Neural cell (in vitro differentiated cells): ENCODE measurements at regions not wholly inside any gene's neighbourhood (a gene's known extent, or its start where the extent isn't known, plus 50 kb on each side); places are given as distances from the start of the nearest gene placed in this dataset.

ENCODE experiments used
- H2AFZ ChIP-seq: fragments of 200-600, 300-800 bp; sonication (generic), shearing (Covaris generic); 2 replicates; pipeline ENCODE4 v1.6.0; 2014; ENCODE audit warnings: low read depth, mild to moderate bottlenecking, antibody characterized with exemption, low read length, moderate library complexity
- H3F3A ChIP-seq: fragments of 200-600 bp; shearing (Covaris generic); 2 replicates; pipeline ENCODE4 v1.6.1; 2016; ENCODE audit warnings: mild to moderate bottlenecking, moderate library complexity, mixed read lengths, antibody characterized with exemption, low read length; ENCODE audit not compliant: insufficient read depth, poor library complexity, severe bottlenecking
- H3K27ac ChIP-seq: fragments of 200-600, 300-800 bp; sonication (generic), shearing (Covaris generic); 2 replicates; pipeline ENCODE4 v1.5.1; 2014; ENCODE audit warnings: mild to moderate bottlenecking, low read length, moderate library complexity
- H3K27me3 ChIP-seq: fragments of 300-800, 200-600 bp; sonication (generic), shearing (Covaris generic); 2 replicates; pipeline ENCODE4 v1.6.0; 2014; ENCODE audit warnings: mild to moderate bottlenecking, low read depth, low read length, moderate library complexity; ENCODE audit not compliant: insufficient read depth
- H3K36me3 ChIP-seq: fragments of 300-800, 200-600 bp; sonication (generic), shearing (Covaris generic); 2 replicates; pipeline ENCODE4 v1.5.1; 2014; ENCODE audit warnings: mild to moderate bottlenecking, antibody characterized with exemption, low read length, moderate library complexity; ENCODE audit not compliant: insufficient read depth
- H3K4me2 ChIP-seq: fragments of 300-800, 200-600 bp; sonication (generic), shearing (Covaris generic); 2 replicates; pipeline ENCODE4 v1.6.0; 2014; ENCODE audit warnings: mild to moderate bottlenecking, low read length
- H3K4me3 ChIP-seq: fragments of 300-800, 200-600 bp; sonication (generic), shearing (Covaris generic); 2 replicates; pipeline ENCODE4 v1.5.1; 2014; ENCODE audit warnings: mild to moderate bottlenecking, low read length, moderate library complexity
- H3K79me2 ChIP-seq: fragments of 200-600 bp; shearing (Covaris generic); replicated peaks from 2 replicates; pipeline ENCODE4 v1.6.0; 2014; ENCODE audit warnings: mild to moderate bottlenecking, low read length, moderate library complexity; ENCODE audit not compliant: insufficient read depth
- H3K9ac ChIP-seq: fragments of 300-800, 200-600 bp; sonication (generic), shearing (Covaris generic); 2 replicates; pipeline ENCODE4 v1.6.1; 2016; ENCODE audit warnings: mild to moderate bottlenecking, low read length, mixed read lengths
- H3K9me2 ChIP-seq: fragments of 200-600 bp; shearing (Covaris generic); 2 replicates; pipeline ENCODE4 v1.6.1; 2016; ENCODE audit warnings: mild to moderate bottlenecking, low read length, mixed read lengths; ENCODE audit not compliant: insufficient read depth
- H3K9me3 ChIP-seq: fragments of 200-600, 300-800 bp; sonication (generic), shearing (Covaris generic); 2 replicates; pipeline ENCODE4 v1.6.1; 2016; ENCODE audit warnings: mild to moderate bottlenecking, mixed run types, low read length, moderate library complexity, mixed read lengths
- H4K20me1 ChIP-seq: fragments of 200-600 bp; shearing (Covaris generic); 2 replicates; pipeline ENCODE4 v1.6.1; 2016; ENCODE audit warnings: mild to moderate bottlenecking, mixed run types; ENCODE audit not compliant: insufficient read depth
- CTCF ChIP-seq: fragments of 450-650 bp; IDR thresholded peaks from 2 replicates; pipeline ENCODE4 v1.5.1; 2014; ENCODE audit warnings: antibody characterized with exemption, mild to moderate bottlenecking, moderate library complexity; ENCODE audit not compliant: poor library complexity, severe bottlenecking
- EP300 ChIP-seq: fragments of 450-650 bp; conservative IDR thresholded peaks from 2 replicates; pipeline ENCODE4 v1.6.1; 2014; ENCODE audit warnings: antibody characterized with exemption, mild to moderate bottlenecking, moderate library complexity; ENCODE audit not compliant: poor library complexity, severe bottlenecking
- EZH2 ChIP-seq: fragments of 200-600, 300-800 bp; shearing (Covaris generic), sonication (generic); IDR thresholded peaks from 2 replicates; pipeline ENCODE4 v1.6.1; 2014; ENCODE audit warnings: antibody characterized with exemption, low read length, borderline replicate concordance, mild to moderate bottlenecking; ENCODE audit not compliant: insufficient read depth, poor library complexity, severe bottlenecking
- MXI1 ChIP-seq: fragments of 450-650 bp; conservative IDR thresholded peaks from 2 replicates; pipeline ENCODE4 v1.6.1; 2014; ENCODE audit warnings: antibody characterized with exemption, mild to moderate bottlenecking; ENCODE audit not compliant: poor library complexity, severe bottlenecking
- POLR2AphosphoS5 ChIP-seq: IDR thresholded peaks from 2 replicates; pipeline ENCODE4 v1.6.1; 2012
- RAD21 ChIP-seq: fragments of 450-650 bp; conservative IDR thresholded peaks from 2 replicates; pipeline ENCODE4 v1.6.1; 2014; ENCODE audit warnings: antibody characterized with exemption, mild to moderate bottlenecking, moderate library complexity
- REST ChIP-seq: IDR thresholded peaks from 2 replicates; pipeline ENCODE4 v1.6.1; 2012; ENCODE audit warnings: borderline replicate concordance
- SMC3 ChIP-seq: fragments of 450-650 bp; conservative IDR thresholded peaks from 2 replicates; pipeline ENCODE4 v1.6.1; 2014; ENCODE audit warnings: antibody characterized with exemption, mild to moderate bottlenecking, moderate library complexity; ENCODE audit not compliant: poor library complexity
- TAF1 ChIP-seq: IDR thresholded peaks from 2 replicates; pipeline ENCODE4 v1.6.1; 2012; ENCODE audit warnings: low read depth

- no peaks in the 10 kb centered on the region for H3K79me2 ChIP-seq
- TF ChIP-seq POLR2AphosphoS5 (no peak), EP300 (no peak), EZH2 (no peak), SMC3 (no peak), TAF1 (no peak), MXI1 (no peak), CTCF (no peak), RAD21 (no peak), REST (no peak)
Observed at GRCh38 chr15:92728266-92728665, 72.7 kb upstream of the FAM174B start.

DNA sequence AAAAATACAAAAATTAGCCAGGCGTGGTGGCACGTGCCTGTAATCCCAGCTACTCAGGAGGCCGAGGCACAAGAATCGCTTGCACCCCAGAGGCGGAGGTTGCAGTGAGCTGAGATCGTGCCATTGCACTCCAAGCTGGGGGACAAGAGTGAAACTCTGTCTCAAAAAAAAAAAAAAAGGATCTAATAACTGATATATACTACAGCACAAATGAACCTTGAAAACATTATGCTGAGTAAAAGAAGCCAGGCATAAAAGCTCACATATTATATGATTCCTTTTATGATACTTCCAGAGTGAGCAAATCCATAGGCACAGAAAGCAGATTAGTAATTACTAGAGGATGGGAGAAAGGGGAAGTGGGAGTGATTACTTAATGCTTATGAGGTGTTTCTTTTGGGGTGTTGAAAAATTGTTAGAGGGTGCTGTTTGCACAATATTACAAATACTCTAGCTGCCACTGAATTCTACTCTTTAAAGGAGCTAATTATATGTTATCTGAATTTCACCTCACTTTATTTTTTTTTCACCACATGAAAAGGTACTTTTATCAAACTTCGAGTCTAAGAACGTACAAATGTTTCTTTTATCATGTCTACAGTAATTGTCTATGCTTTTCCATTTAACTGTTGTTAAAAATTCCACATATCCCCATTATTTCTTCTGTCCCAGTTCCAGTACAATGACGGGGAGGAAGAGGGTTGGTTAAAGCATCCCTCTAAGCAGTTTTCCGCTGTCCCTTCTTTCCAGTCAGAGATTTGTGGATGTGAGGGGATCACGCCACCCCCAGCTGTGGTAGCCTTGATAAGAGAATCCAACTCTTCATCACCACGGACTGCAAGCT is 77.7 kb upstream of the FAM174B start:
- H3K27ac ChIP-seq = no peak overlapping the region
- H3K9ac ChIP-seq = no peak overlapping the region
- H3K79me2 ChIP-seq = no peaks in the 10 kb centered on the region
- no peaks in the 10 kb centered on the region for H3K36me3 ChIP-seq
- TF ChIP-seq MXI1 (no peak), EZH2 (no peak), CTCF (no peak), SMC3 (no peak), RAD21 (no peak), TAF1 (no peak), REST (no peak), POLR2AphosphoS5 (no peak), EP300 (no peak)
- no peaks in the 10 kb centered on the region for H4K20me1 ChIP-seq
- H2AFZ ChIP-seq = no peak overlapping the region
- no peak overlapping the region for H3K4me2 ChIP-seq
- H3K9me2 ChIP-seq = no peaks in the 10 kb centered on the region
- no peak overlapping the region for H3K4me3 ChIP-seq
- no peaks in the 10 kb centered on the region for H3K9me3 ChIP-seq
- no peaks in the 10 kb centered on the region for H3K27me3 ChIP-seq
- no peaks in the 10 kb centered on the region for H3F3A ChIP-seq

More at GRCh38 chr15:92728266-92728665, 72.7 kb upstream of the FAM174B start:
- Histone ChIP-seq H4K20me1 (no peaks in the 10 kb centered on the region), H3K4me3 (no peak overlapping the region), H3K9me2 (no peaks in the 10 kb centered on the region), H3K36me3 (no peaks in the 10 kb centered on the region), H3K27me3 (no peaks in the 10 kb centered on the region), H3K9ac (no peak overlapping the region), H3K4me2 (no peak overlapping the region), H2AFZ (no peak overlapping the region), H3K27ac (no peak overlapping the region), H3F3A (no peaks in the 10 kb centered on the region), H3K9me3 (no peaks in the 10 kb centered on the region)
